Tibial nerve (tissue), 4 donors: ENCODE measurements at regions not wholly inside any gene's neighbourhood (a gene's known extent, or its start where the extent isn't known, plus 50 kb on each side); places are given as distances from the start of the nearest gene placed in this dataset.

ENCODE experiments used
- DNase-seq, 2 donors: peaks; one replicate each; pipeline ENCODE4 v3.0.0-alpha.2; 2019; ENCODE audit warnings: low spot score in 2 of 2
- H3K27ac ChIP-seq, 4 donors: fragments of 200-600 bp; sonication (generic) in 3 of 4; one replicate each; pipeline ENCODE4 v1.5.1; 2017 to 2019; ENCODE audit warnings: mild to moderate bottlenecking in 1 of 4
- H3K27me3 ChIP-seq, 2 donors: fragments of 200-600 bp; sonication (generic) in 1 of 2; one replicate each; pipeline versions ENCODE4 v1.5.1 to v1.6.0; 2017 to 2019
- H3K36me3 ChIP-seq, 3 donors: fragments of 200-600 bp; sonication (generic); one replicate each; pipeline ENCODE4 v1.5.1; 2018 to 2019
- H3K4me1 ChIP-seq, 4 donors: fragments of 200-600 bp; sonication (generic) in 3 of 4; one replicate each; pipeline ENCODE4 v1.5.1; 2017 to 2019
- H3K4me3 ChIP-seq, 4 donors: fragments of 200-600 bp; sonication (generic) in 3 of 4; one replicate each; pipeline ENCODE4 v1.5.1; 2017 to 2019; ENCODE audit warnings: mild to moderate bottlenecking in 1 of 4, moderate library complexity in 1 of 4
- H3K9me3 ChIP-seq, 4 donors: fragments of 200-600 bp; sonication (generic) in 3 of 4; one replicate each; pipeline ENCODE4 v1.5.1; 2017 to 2019
- CTCF ChIP-seq, 5 experiments: fragments of 200-600 bp in 3 of 5; fragments of 450-650 bp in 2 of 5; sonication (generic) in 3 of 5; IDR thresholded peaks; one replicate each; pipeline ENCODE4 v1.5.1; 2016 to 2019; ENCODE audit warnings: antibody characterized with exemption in 5 of 5, mild to moderate bottlenecking in 3 of 5, moderate library complexity in 2 of 5
- EP300 ChIP-seq, 2 donors: sonication (generic); formaldehyde crosslinking; IDR thresholded peaks; one replicate each; pipeline ENCODE4 v1.6.1; 2017; ENCODE audit warnings: antibody characterized with exemption in 2 of 2, mild to moderate bottlenecking in 1 of 2
- POLR2A ChIP-seq, 2 donors: fragments of 450-650 bp; IDR thresholded peaks; one replicate each; pipeline ENCODE4 v1.6.1; 2017; ENCODE audit warnings: antibody characterized with exemption in 2 of 2, mild to moderate bottlenecking in 2 of 2, moderate library complexity in 2 of 2
- WGBS, 2 donors: methylation state at CpG; one replicate each; pipeline ENCODE4 v1.1.5; 2018; 5-methylcytosine and 5-hydroxymethylcytosine counted together

GRCh38 chr10:83119346-83119745 is 1020.0 kb upstream of the GHITM start:
- DNase-seq: no peak
- TF ChIP-seq POLR2A (IDR thresholded peaks at IDR 0.05): no peak
- no peak for TF ChIP-seq EP300 (IDR thresholded peaks at IDR 0.05)
- TF ChIP-seq CTCF (IDR thresholded peaks at IDR 0.05): no peak
- Histone ChIP-seq H3K36me3 (no peaks in the 10 kb centered on the region), H3K27ac (no peak overlapping the region), H3K9me3 (no peaks in the 10 kb centered on the region), H3K4me3 (no peak overlapping the region), H3K4me1 (no peaks in the 10 kb centered on the region), H3K27me3 (no peaks in the 10 kb centered on the region)
- WGBS, 2 donors: 85 to 89% methylated on average over 1 of the region's 1 CpG

DNA sequence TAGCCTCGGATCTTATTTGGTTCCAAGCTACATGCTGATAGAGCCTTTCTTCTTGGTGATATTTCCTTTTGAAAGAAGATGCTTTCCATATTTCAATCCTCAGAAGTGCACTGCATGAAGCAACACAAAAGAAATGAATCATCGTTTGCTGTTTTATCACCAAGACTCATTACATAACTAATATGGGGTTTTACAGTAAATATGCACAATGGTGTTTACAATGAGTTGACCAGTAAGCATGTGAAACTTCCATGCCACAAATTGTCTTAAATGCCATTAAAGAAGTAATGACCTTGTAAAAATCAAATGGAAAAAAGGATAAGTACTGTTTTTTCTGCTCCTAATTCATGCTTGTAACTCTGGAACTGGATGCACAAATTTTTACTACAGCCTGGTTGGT is 1017.0 kb upstream of the GHITM start:
- 45 to 46% methylated on average over 2 of the region's 2 CpGs for WGBS, 2 donors
- H3K4me3 ChIP-seq: no peak overlapping the region
- no peaks in the 10 kb centered on the region for H3K4me1 ChIP-seq

DNA sequence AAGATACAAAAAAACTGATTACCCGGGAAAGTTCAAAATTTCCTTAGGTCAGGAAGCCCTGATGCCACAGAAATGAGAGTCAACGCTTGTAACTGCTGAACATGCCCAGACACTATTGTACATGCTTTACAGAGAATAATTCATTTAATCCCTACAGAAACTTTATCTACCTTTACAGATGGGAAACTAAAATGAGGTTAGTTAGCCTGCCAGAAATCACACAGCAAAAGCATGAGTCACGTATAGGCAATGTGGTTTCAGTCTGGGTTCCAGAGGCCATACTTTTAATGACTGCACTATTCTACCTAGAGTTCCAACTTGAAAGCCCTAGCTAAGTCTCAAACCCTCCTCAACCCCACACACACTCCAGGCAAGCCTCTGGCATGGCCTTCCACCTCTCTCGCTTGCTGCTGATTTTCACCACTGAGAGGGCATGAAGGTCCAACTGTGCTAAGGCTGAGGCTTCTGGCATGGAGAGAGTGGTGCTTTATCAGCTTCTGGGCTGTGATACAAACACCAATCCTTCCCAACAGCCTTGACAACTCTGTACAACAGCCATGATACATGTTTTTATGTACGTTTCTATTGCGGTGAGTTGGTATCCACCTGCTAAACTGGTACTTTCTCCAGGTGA is 1011.2 kb upstream of the GHITM start:
- no peaks in the 10 kb centered on the region for H3K36me3 ChIP-seq
- WGBS, 2 donors: 87 to 91% methylated on average over 6 of the region's 6 CpGs
- no peak overlapping the region for H3K4me3 ChIP-seq
- no peak overlapping the region for H3K27ac ChIP-seq
- TF ChIP-seq POLR2A (IDR thresholded peaks at IDR 0.05) (no peak), EP300 (IDR thresholded peaks at IDR 0.05) (no peak), CTCF (IDR thresholded peaks at IDR 0.05) (no peak)
- no peak for DNase-seq
- H3K9me3 ChIP-seq: peaks cover 0 to 6% (median 0%) of the 10 kb centered on the region in 4 donors
- no peaks in the 10 kb centered on the region for H3K4me1 ChIP-seq
- no peaks in the 10 kb centered on the region for H3K27me3 ChIP-seq

More for the DNA sequence above, 1017.0 kb upstream of the GHITM start:
- Histone ChIP-seq H3K27me3 (no peaks in the 10 kb centered on the region), H3K9me3 (peaks cover 0 to 6% (median 0%) of the 10 kb centered on the region in 4 donors), H3K27ac (no peak overlapping the region), H3K36me3 (no peaks in the 10 kb centered on the region)
- no peak for DNase-seq
- no peak for TF ChIP-seq CTCF (IDR thresholded peaks at IDR 0.05)
- no peak for TF ChIP-seq EP300 (IDR thresholded peaks at IDR 0.05)
- no peak for TF ChIP-seq POLR2A (IDR thresholded peaks at IDR 0.05)

DNA sequence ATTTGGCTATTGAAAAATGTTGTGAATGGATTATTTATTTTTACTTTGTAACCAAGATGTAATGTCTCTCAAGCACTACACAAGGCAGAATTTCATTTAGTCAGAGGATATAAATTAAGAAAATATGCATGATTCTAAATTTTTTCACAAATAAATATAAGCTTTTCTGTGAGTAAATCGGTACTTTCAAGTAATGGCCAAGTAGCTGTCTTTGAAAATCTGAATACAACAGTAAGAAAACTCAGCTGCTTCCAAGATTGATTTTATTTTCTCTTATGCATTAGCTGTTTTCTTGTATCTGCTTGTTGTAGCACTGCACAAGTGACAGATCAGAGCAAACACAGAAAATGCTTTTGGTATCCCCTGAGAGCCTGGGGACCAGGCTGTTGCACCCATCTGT is 998.5 kb upstream of the GHITM start:
- no peak overlapping the region for H3K4me3 ChIP-seq
- H3K36me3 ChIP-seq: no peaks in the 10 kb centered on the region
- no peaks in the 10 kb centered on the region for H3K27me3 ChIP-seq
- no peak for DNase-seq
- H3K27ac ChIP-seq: no peak overlapping the region
- no peaks in the 10 kb centered on the region for H3K9me3 ChIP-seq
- H3K4me1 ChIP-seq: no peaks in the 10 kb centered on the region
- 58 to 63% methylated on average over 1 of the region's 1 CpG for WGBS, 2 donors
- TF ChIP-seq POLR2A (IDR thresholded peaks at IDR 0.05): no peak
- TF ChIP-seq EP300 (IDR thresholded peaks at IDR 0.05): no peak
- TF ChIP-seq CTCF (IDR thresholded peaks at IDR 0.05): no peak

DNA sequence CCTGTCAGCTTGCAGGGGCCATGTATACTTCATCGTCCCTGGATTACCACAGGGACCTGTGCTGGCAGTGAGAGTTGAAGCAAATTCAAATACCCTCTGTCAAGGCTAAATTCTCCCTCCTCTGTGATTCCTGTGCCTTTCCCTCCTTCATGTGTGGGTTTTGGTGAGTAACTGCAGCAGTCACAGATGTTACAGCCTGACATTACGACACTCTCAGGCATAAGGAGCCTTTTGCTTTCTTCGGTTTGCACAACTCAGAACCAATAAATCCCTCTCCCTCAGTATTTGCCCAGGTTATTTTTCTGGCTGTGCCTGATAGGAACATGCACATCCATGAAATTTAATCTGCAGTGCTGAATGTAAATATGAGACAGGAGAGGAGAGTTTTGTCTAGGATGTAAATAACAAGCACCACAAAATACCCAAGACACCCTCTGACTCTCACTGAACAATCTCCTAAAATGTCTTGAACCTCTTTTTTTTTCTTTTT is 997.2 kb upstream of the GHITM start:
- H3K27ac ChIP-seq: no peak overlapping the region
- WGBS, 2 donors: 68 to 70% methylated on average over 3 of the region's 3 CpGs
- DNase-seq: no peak
- H3K27me3 ChIP-seq: no peaks in the 10 kb centered on the region
- no peaks in the 10 kb centered on the region for H3K4me1 ChIP-seq
- no peak overlapping the region for H3K4me3 ChIP-seq
- no peaks in the 10 kb centered on the region for H3K36me3 ChIP-seq
- H3K9me3 ChIP-seq: no peaks in the 10 kb centered on the region
- no peak for TF ChIP-seq EP300 (IDR thresholded peaks at IDR 0.05)
- no peak for TF ChIP-seq CTCF (IDR thresholded peaks at IDR 0.05)
- TF ChIP-seq POLR2A (IDR thresholded peaks at IDR 0.05): no peak
